Astrocyte (in vitro differentiated cells and primary cell): ENCODE measurements at regions not wholly inside any gene's neighbourhood (a gene's known extent, or its start where the extent isn't known, plus 50 kb on each side); places are given as distances from the start of the nearest gene placed in this dataset.
A peak's percentile ranks its signal among the peaks of the same experiment; 100 is the strongest.

Experiments
- DNase-seq: peaks from one replicate; pipeline ENCODE4 v3.0.0-alpha.2; 2010; ENCODE audit warnings: low read depth
- FAIRE-seq: peaks from 2 replicates; lab custom pipeline; 2011; peaks lifted over from hg19 to GRCh38; lab: Jason Lieb, UNC
- H2AFZ ChIP-seq: 2 replicates; pipeline ENCODE4 v1.6.0; 2012; ENCODE audit warnings: low read depth, low read length, inconsistent platforms
- H3K27ac ChIP-seq: 2 replicates; pipeline ENCODE4 v1.5.1; 2011; ENCODE audit warnings: low read depth, low read length, inconsistent platforms
- H3K27me3 ChIP-seq: 2 replicates; pipeline ENCODE4 v1.6.0; 2011; ENCODE audit warnings: low read length, inconsistent platforms; ENCODE audit not compliant: insufficient read depth
- H3K36me3 ChIP-seq: 2 replicates; pipeline ENCODE4 v1.5.1; 2011; ENCODE audit warnings: low read length, inconsistent platforms; ENCODE audit not compliant: insufficient read depth
- H3K4me1 ChIP-seq: 2 replicates; pipeline ENCODE4 v1.5.1; 2011; ENCODE audit warnings: low read length, inconsistent platforms; ENCODE audit not compliant: insufficient read depth
- H3K4me2 ChIP-seq: 2 replicates; pipeline ENCODE4 v1.6.0; 2012; ENCODE audit warnings: low read length, inconsistent platforms
- H3K4me3 ChIP-seq: 2 replicates; pipeline ENCODE4 v1.5.1; 2011; ENCODE audit warnings: low read depth, mild to moderate bottlenecking, low read length, inconsistent platforms; ENCODE audit not compliant: insufficient read depth
- H3K79me2 ChIP-seq: 2 replicates; pipeline ENCODE4 v1.6.0; 2012; ENCODE audit warnings: mild to moderate bottlenecking, low read length, inconsistent platforms; ENCODE audit not compliant: insufficient read depth
- H3K9ac ChIP-seq: 2 replicates; pipeline ENCODE4 v1.6.0; 2012; ENCODE audit warnings: mild to moderate bottlenecking, low read length, inconsistent platforms
- H3K9me3 ChIP-seq: 2 replicates; pipeline ENCODE4 v1.5.1; 2012; ENCODE audit warnings: low read depth, mild to moderate bottlenecking, low read length, inconsistent platforms; ENCODE audit not compliant: insufficient read depth
- H4K20me1 ChIP-seq: 2 replicates; pipeline ENCODE4 v1.6.0; 2012; ENCODE audit warnings: low read length, inconsistent platforms; ENCODE audit not compliant: insufficient read depth
- H3K27ac Mint-ChIP-seq: one replicate; pipeline ENCODE4 v1.8.0; 2021; ENCODE audit warnings: mild to moderate bottlenecking, mixed read lengths; ENCODE audit not compliant: unreplicated experiment
- H3K27me3 Mint-ChIP-seq: one replicate; pipeline ENCODE4 v1.8.0; 2021; ENCODE audit warnings: low read depth, mixed read lengths; ENCODE audit not compliant: unreplicated experiment
- H3K36me3 Mint-ChIP-seq: one replicate; pipeline ENCODE4 v1.8.0; 2021; ENCODE audit warnings: low read depth, mixed read lengths; ENCODE audit not compliant: unreplicated experiment
- H3K4me1 Mint-ChIP-seq: one replicate; pipeline ENCODE4 v1.8.0; 2021; ENCODE audit warnings: low read depth, mixed read lengths; ENCODE audit not compliant: unreplicated experiment
- H3K4me3 Mint-ChIP-seq: one replicate; pipeline ENCODE4 v1.8.0; 2021; ENCODE audit warnings: mild to moderate bottlenecking, moderate library complexity, mixed read lengths; ENCODE audit not compliant: unreplicated experiment
- H3K9me3 Mint-ChIP-seq: one replicate; pipeline ENCODE4 v1.8.0; 2021; ENCODE audit warnings: mild to moderate bottlenecking, mixed read lengths; ENCODE audit not compliant: unreplicated experiment
- CTCF ChIP-seq: IDR thresholded peaks from 2 replicates; pipeline ENCODE4 v1.5.1; 2011; ENCODE audit warnings: low read depth, mild to moderate bottlenecking, inconsistent platforms, low read length, moderate library complexity; ENCODE audit not compliant: insufficient read depth
- EZH2 ChIP-seq: IDR thresholded peaks from 2 replicates; pipeline ENCODE4 v1.6.1; 2012; ENCODE audit warnings: mild to moderate bottlenecking, low read length, inconsistent platforms; ENCODE audit not compliant: insufficient read depth

GRCh38 chr4:89572224-89572858 lies 264.6 kb downstream of the SNCA start:
- no peaks in the 10 kb centered on the region for H3K9me3 Mint-ChIP-seq
- no peak overlapping the region for H2AFZ ChIP-seq
- H4K20me1 ChIP-seq, result no peaks in the 10 kb centered on the region
- H3K4me1 ChIP-seq, result no peaks in the 10 kb centered on the region
- no peak overlapping the region for H3K27ac Mint-ChIP-seq
- H3K27me3 ChIP-seq, result no peaks in the 10 kb centered on the region
- FAIRE-seq, result no peak
- H3K27me3 Mint-ChIP-seq, result no peaks in the 10 kb centered on the region
- H3K9ac ChIP-seq, result no peak overlapping the region
- no peaks in the 10 kb centered on the region for H3K36me3 ChIP-seq
- no peaks in the 10 kb centered on the region for H3K79me2 ChIP-seq
- no peak overlapping the region for H3K27ac ChIP-seq
- DNase-seq, result peak; percentile 2
- no peak overlapping the region for H3K4me3 ChIP-seq
- no peaks in the 10 kb centered on the region for H3K36me3 Mint-ChIP-seq
- no peak overlapping the region for H3K4me2 ChIP-seq
- TF ChIP-seq EZH2 (no peak), CTCF (no peak)
- H3K4me3 Mint-ChIP-seq, result no peak overlapping the region
- H3K4me1 Mint-ChIP-seq, result no peaks in the 10 kb centered on the region
- H3K9me3 ChIP-seq, result no peaks in the 10 kb centered on the region

GRCh38 chr4:89570931-89571330 lies 263.3 kb upstream of the GPRIN3 start:
- no peaks in the 10 kb centered on the region for H3K9me3 Mint-ChIP-seq

More at GRCh38 chr4:89570931-89571330, 263.3 kb upstream of the GPRIN3 start:
- H3K36me3 Mint-ChIP-seq, result no peaks in the 10 kb centered on the region
- Histone ChIP-seq H3K4me2 (no peak overlapping the region), H3K9ac (no peak overlapping the region), H3K4me3 (no peak overlapping the region), H2AFZ (no peak overlapping the region), H3K4me1 (no peaks in the 10 kb centered on the region), H4K20me1 (no peaks in the 10 kb centered on the region), H3K27ac (no peak overlapping the region), H3K9me3 (no peaks in the 10 kb centered on the region), H3K36me3 (no peaks in the 10 kb centered on the region), H3K79me2 (no peaks in the 10 kb centered on the region), H3K27me3 (no peaks in the 10 kb centered on the region)
- no peaks in the 10 kb centered on the region for H3K4me1 Mint-ChIP-seq
- no peaks in the 10 kb centered on the region for H3K27me3 Mint-ChIP-seq
- no peak for FAIRE-seq
- no peak for TF ChIP-seq EZH2
- no peak for TF ChIP-seq CTCF
- no peak overlapping the region for H3K27ac Mint-ChIP-seq
- no peak for DNase-seq
- no peak overlapping the region for H3K4me3 Mint-ChIP-seq
